Mucosa of descending colon (tissue), 3 donors: ENCODE measurements at regions not wholly inside any gene's neighbourhood (a gene's known extent, or its start where the extent isn't known, plus 50 kb on each side); places are given as distances from the start of the nearest gene placed in this dataset.
"Not testable (repeated sequence)": the region's sequence is repeated elsewhere in the genome, so short reads cannot be mapped to it uniquely, and the experiment has no call there.

ENCODE experiments used
- ATAC-seq: fragments of 200-7000 bp; cut with Tn5 transposase; one replicate; pipeline ENCODE4 v1.9.1; 2020; ENCODE audit warnings: mild to moderate bottlenecking, moderate library complexity
- DNase-seq, 3 donors: peaks; one replicate each; pipeline ENCODE4 v3.0.0-alpha.2; 2020
- H3K36me3 ChIP-seq: fragments of 200-600 bp; one replicate; pipeline ENCODE4 v1.8.0; 2021; ENCODE audit warnings: low read depth, mild to moderate bottlenecking
- H3K4me1 ChIP-seq: fragments of 200-600 bp; one replicate; pipeline ENCODE4 v1.8.0; 2021; ENCODE audit warnings: low read depth, mild to moderate bottlenecking
- H3K4me3 ChIP-seq: fragments of 200-600 bp; one replicate; pipeline ENCODE4 v1.8.0; 2021; ENCODE audit warnings: mild to moderate bottlenecking
- H3K9me3 ChIP-seq: fragments of 200-600 bp; one replicate; pipeline ENCODE4 v1.8.0; 2021; ENCODE audit warnings: mild to moderate bottlenecking
- intact Hi-C, 2 donors: fragments of 100-400 bp; cut with DNase I in 1 of 2; cut with micrococcal nuclease in 1 of 2; formaldehyde crosslinking; loops; one replicate each; pipeline versions ENCODE4 v1.11.0 to v1.11.1; 2022; cut with DNase I, micrococcal nuclease
- donor health status: DM: no; HTN: no; CAD: no; lungs with moderate emphysema.
- donor health status: DM: no; HTN: no; CAD: no.
- donor health status: DM: no; HTN: yes; CAD: no.

DNA sequence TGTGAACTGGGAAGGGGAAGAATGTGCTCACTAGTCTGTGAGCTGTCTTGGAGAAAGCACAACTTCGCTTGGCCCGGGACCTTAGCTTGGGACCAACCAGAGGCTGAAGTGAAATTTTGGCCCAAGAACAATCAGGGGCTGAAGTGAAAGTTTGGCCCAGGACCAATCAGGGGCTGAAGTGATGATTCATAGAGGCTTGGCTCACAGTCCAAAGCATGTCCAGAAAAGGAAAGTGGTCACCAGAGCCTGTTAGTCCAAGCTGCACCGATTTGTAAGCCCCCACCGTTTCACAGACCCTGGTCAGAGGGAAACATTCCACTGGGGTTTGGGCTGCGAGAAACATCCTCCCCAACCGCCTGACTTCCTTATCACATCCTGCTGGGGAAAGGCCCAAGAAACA, 763.3 kb downstream of the SPATA31A7 start:
- H3K9me3 ChIP-seq, intact Hi-C loops, H3K4me1 ChIP-seq, H3K4me3 ChIP-seq, H3K36me3 ChIP-seq, DNase-seq, ATAC-seq: not testable (repeated sequence)

DNA sequence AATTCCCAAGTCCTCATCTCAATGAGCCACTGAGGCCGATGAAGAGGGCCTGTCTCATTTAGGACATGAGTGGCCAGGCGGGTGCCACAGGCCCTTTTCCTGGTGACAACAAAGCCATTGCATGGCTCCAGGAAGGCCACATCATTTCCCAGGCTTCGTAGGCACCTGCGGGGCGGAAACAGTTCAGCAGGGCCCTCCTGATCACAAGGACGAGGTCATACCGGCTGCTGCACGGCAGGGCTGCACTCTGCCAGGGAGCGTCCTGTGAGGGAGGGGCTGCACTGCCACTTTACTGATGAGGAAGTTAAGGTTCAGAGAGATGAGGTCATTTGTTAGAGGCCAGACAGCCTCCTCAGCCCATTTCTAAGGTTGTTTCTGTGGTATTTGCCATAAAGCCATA, 781.8 kb downstream of the SPATA31A7 start:
- peak in 1 of 3 donors; percentile 27 for DNase-seq
- H3K9me3 ChIP-seq, H3K36me3 ChIP-seq, H3K4me3 ChIP-seq, intact Hi-C loops, ATAC-seq, H3K4me1 ChIP-seq: not testable (repeated sequence)

GRCh38 chr9:61974501-61974900, 784.7 kb downstream of the SPATA31A7 start:
- intact Hi-C loops, H3K4me3 ChIP-seq, H3K9me3 ChIP-seq, ATAC-seq, H3K4me1 ChIP-seq, H3K36me3 ChIP-seq: not testable (repeated sequence)
- peak in 2 of 3 donors; percentile 5 to 17 for DNase-seq

GRCh38 chr9:61976318-61976717, 786.5 kb downstream of the SPATA31A7 start:
- H3K36me3 ChIP-seq, intact Hi-C loops, H3K4me1 ChIP-seq, H3K4me3 ChIP-seq, DNase-seq, ATAC-seq, H3K9me3 ChIP-seq: not testable (repeated sequence)

DNA sequence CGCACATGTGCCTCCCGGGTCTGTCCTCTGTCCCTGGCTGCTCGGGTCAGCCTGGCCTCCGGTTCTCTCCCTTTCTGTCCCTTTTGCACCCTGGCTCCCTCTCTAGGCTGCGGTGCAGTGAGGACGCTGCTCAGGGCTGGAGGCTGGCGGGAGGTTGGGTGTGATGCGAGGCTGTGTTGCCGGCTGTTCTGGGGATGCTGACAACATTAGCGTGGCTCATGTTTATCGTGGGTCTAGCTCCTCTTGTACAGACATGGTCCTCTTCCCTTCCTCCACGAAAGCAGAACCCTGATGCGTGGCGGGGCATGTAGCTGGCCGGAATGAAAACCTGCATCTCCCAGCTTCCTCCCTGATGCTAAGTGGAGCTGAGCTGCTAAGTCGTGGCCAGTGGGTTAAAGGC, 792.9 kb downstream of the SPATA31A7 start:
- ATAC-seq, H3K9me3 ChIP-seq, H3K4me1 ChIP-seq, intact Hi-C loops, H3K4me3 ChIP-seq, DNase-seq, H3K36me3 ChIP-seq: not testable (repeated sequence)

- intact Hi-C loops, DNase-seq, H3K36me3 ChIP-seq, H3K4me1 ChIP-seq, H3K4me3 ChIP-seq, ATAC-seq, H3K9me3 ChIP-seq: not testable (repeated sequence)
These were observed 793.6 kb downstream of the SPATA31A7 start for GRCh38 chr9:61983441-61983840.

GRCh38 chr9:61983954-61984353, 794.1 kb downstream of the SPATA31A7 start:
- H3K9me3 ChIP-seq, H3K4me1 ChIP-seq, DNase-seq, ATAC-seq, H3K4me3 ChIP-seq, H3K36me3 ChIP-seq, intact Hi-C loops: not testable (repeated sequence)

DNA sequence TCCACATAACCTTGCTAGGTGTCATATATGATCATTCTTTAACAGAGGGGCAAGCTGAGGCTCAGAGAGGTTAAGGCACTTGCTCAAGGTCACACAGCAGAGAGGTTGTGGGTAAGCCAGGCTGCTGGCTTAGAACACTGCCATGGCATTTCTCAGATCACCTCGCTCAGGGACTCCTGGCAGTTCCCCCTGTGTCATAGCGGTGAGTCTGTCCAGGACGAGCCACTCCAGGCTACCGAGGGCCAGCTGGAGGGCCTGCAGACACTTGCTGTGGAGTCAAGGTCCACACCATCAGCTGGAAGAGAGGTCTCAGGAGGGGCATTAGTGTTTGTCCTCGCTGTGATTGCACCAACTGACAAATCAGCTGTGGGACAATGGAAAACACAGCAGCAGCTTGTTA, 794.7 kb downstream of the SPATA31A7 start:
- DNase-seq, H3K4me3 ChIP-seq, intact Hi-C loops: not testable (repeated sequence)

DNA sequence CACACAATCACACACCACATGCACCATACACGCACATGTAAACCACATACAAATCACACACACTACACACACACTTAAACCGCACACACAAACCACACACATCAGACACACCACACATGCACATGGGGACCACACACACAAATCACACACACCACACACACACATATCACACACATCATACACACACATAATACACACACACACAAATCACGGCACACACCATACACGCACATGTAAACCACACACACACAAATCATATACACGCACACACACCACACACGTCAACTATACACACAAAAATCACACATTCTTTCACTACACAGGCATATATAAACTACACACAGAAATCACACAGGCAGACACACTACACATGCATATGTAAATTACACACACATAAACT, 802.3 kb downstream of the SPATA31A7 start:
- H3K9me3 ChIP-seq, H3K4me1 ChIP-seq: not testable (repeated sequence)

More for the DNA sequence above, 794.7 kb downstream of the SPATA31A7 start:
- H3K36me3 ChIP-seq, H3K9me3 ChIP-seq, ATAC-seq, H3K4me1 ChIP-seq: not testable (repeated sequence)

DNA sequence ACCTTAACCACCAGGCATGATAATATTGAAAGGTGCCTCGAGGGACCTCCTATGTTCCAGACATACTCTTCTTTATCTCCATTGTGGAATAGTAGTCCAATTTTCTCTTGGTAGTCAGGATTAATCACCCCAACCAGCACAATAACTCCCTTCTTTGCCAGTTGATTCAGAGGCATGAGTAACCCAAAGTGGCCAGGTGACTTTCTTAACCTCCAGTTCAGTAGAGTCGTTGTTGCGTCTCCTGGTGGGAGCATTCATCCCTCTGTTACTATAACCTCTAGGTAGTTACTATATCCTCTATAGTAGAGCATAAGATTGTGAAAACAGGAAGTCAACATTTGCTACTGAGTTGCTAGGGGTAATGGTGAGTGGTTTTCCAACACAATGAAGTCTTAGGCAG, 842.6 kb downstream of the SPATA31A7 start:
- H3K9me3 ChIP-seq, H3K4me3 ChIP-seq, H3K36me3 ChIP-seq, H3K4me1 ChIP-seq, ATAC-seq, intact Hi-C loops, DNase-seq: not testable (repeated sequence)

More for the DNA sequence above, 802.3 kb downstream of the SPATA31A7 start:
- ATAC-seq, H3K4me3 ChIP-seq, H3K36me3 ChIP-seq, DNase-seq, intact Hi-C loops: not testable (repeated sequence)

- H3K4me3 ChIP-seq, H3K4me1 ChIP-seq, DNase-seq, intact Hi-C loops, H3K9me3 ChIP-seq, H3K36me3 ChIP-seq, ATAC-seq: not testable (repeated sequence)
These were observed 848.4 kb downstream of the SPATA31A7 start for GRCh38 chr9:62038260-62038659.

GRCh38 chr9:62058155-62058554, 868.3 kb downstream of the SPATA31A7 start:
- H3K36me3 ChIP-seq, intact Hi-C loops, DNase-seq, ATAC-seq, H3K9me3 ChIP-seq, H3K4me3 ChIP-seq, H3K4me1 ChIP-seq: not testable (repeated sequence)

DNA sequence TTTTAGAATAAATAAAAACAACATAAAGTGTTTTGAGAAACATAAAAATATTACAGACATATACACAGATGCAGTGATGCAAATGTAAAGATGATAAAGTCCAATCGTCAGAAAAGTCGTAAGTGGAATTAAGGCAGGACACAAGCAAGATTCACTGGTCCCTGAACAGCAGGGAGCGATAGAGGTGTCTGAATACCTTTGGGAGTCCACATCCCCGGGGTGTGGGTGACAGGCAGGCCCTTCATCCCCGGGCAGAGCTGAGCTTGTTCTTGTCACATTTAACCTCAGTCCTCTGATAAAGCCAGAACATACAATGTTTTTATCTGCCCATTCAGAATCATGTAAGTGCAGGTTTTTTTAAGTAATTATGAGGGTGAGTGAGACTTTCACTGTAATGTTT, 881.2 kb downstream of the SPATA31A7 start:
- H3K9me3 ChIP-seq, H3K4me3 ChIP-seq, intact Hi-C loops, H3K36me3 ChIP-seq, DNase-seq, H3K4me1 ChIP-seq, ATAC-seq: not testable (repeated sequence)

GRCh38 chr9:62073401-62073800, 883.6 kb downstream of the SPATA31A7 start:
- H3K9me3 ChIP-seq, ATAC-seq, DNase-seq, H3K4me3 ChIP-seq, H3K4me1 ChIP-seq, intact Hi-C loops, H3K36me3 ChIP-seq: not testable (repeated sequence)

DNA sequence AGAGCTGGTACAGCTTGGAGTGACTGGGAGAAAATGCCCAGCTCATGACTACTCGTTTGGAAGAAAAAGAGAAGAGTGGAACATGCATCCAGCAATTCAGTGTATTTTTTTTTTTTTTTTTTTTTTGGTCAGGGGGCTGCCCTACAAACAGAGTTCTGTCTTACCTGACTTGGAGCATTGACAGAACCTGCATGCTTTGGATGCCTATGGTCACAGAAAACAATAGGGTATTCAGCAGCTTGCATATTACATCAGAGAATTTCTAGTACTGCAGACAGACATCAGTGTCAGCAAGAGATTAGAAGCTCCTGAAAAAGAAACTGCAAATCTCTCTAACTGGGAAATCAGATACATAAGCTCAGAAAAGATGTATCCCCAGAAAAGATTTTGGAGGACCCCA, 894.4 kb downstream of the SPATA31A7 start:
- H3K9me3 ChIP-seq, intact Hi-C loops, DNase-seq, H3K4me3 ChIP-seq, H3K36me3 ChIP-seq, H3K4me1 ChIP-seq, ATAC-seq: not testable (repeated sequence)
